GM21529 (cell line): ENCODE measurements at regions not wholly inside any gene's neighbourhood (a gene's known extent, or its start where the extent isn't known, plus 50 kb on each side); places are given as distances from the start of the nearest gene placed in this dataset.

Source experiments
- ATAC-seq: cut with Tn5 transposase; IDR thresholded peaks from one replicate; pipeline ENCODE4 v1.9.1; 2021; ENCODE audit not compliant: unreplicated experiment

DNA sequence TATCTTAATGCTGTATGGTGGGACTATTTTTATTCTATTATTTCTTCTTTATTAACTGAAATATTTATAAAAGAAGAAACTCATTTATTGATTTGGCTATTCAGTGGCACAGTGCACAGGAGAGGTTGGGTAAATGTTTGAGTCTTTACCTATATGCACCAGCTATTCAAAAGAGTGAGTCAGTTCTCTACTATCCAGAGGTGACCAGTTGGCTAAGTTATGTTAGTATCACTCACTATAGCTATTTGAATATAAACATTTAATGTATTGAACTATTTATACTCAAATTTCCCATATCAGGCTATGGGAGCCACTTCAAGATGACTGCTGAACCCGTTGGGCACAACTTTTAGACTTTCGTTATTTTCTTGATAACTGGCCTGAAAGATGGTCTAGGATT, 106.1 kb upstream of the VEGFC start:
- no peak for ATAC-seq

DNA sequence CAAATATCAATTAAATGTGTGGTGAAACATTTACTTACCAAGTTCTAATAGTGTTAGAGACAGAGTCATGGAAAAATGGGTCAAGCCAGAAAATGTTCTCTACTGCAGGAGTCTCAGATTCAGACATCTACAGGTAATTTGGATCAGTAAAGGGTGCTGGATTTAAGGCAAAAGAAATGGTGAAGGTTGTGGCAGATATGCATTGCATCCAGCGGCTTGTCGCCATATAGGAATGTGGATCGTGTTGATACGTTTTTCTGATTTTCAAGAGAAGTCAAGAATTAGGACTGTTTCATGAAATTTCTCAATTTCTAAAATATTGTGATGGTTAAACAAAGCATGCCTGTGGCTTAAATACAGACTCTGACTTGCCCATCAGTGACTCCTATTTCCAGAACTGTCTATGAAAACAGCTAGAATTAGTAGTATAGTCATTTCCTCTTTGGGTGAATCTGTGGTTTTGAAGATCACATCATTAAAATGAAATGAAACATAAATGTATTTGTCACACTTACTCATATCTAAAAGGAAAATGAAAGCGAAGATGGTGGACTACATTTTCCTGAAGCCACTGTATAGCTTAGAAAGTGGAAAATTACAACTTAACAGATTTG, 110.1 kb upstream of the VEGFC start:
- peak; percentile 97 for ATAC-seq

DNA sequence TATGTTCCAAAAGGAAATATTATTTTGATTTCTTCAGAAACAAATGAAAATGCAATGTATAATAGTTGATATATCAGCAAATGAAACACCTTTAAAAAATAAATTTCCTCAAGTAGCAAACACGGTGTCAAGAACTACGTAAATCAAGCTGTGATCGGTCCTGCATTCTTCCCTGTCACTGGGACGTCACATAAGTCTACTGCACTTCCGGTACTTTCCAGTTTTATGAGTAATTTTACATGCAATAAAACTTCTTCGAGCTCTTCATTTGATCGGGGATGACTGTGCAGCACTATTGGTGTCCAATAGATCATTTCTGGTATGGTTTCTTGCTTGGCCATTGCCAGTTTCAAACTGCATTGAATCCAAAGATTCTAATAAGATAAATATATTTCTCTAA, 114.0 kb upstream of the VEGFC start:
- ATAC-seq, result no peak

GRCh38 chr4:176910646-176911045, 117.9 kb upstream of the VEGFC start:
- no peak for ATAC-seq

GRCh38 chr4:176919631-176920030, 126.9 kb upstream of the VEGFC start:
- ATAC-seq, result no peak

GRCh38 chr4:176920694-176921093, 128.0 kb upstream of the VEGFC start:
- ATAC-seq, result no peak

GRCh38 chr4:176921256-176921655, 128.5 kb upstream of the VEGFC start:
- no peak for ATAC-seq

GRCh38 chr4:176924238-176924637, 131.5 kb upstream of the VEGFC start:
- no peak for ATAC-seq

- no peak for ATAC-seq
These were observed 133.2 kb upstream of the VEGFC start for GRCh38 chr4:176925962-176926361.

GRCh38 chr4:176927117-176927516, 134.4 kb upstream of the VEGFC start:
- ATAC-seq, result no peak

DNA sequence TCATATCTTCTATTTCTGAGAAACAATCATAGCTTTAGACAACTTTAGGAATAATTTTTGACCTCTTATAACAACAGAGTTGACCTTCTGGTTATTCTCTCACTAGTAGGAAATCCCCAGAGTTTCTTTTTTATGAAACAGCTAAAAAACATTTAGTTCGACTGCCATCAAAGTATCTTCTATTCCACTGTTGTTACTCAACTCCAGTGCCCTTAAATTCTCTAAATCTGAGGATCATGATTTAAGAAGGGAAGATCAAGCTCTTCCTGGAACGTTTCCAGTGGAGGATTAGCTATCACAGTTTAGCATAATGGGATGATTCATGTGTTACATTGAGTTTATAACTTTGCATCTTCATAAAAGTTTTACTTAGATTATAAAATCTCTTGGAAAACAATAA, 134.9 kb upstream of the VEGFC start:
- no peak for ATAC-seq

GRCh38 chr4:176939445-176939844, 146.7 kb upstream of the VEGFC start:
- no peak for ATAC-seq

DNA sequence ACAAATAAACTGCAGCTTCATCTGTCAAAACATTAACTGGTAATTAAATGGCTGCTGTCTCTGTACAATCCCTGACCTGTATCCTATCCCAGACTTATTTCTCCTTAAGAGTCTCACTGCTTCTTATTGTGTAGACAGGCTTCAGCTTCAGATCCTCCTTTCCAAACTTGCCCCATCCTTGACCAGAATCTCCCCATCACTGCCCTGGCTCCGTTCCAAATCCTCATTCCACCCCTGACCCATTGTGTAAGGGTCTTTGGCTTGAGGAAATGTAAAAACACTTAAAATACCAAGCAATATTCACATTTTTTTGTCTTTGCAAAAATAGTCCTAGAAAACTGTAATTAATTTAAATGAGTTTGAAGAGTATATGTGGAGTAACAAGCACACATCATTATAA, 152.6 kb upstream of the VEGFC start:
- no peak for ATAC-seq

DNA sequence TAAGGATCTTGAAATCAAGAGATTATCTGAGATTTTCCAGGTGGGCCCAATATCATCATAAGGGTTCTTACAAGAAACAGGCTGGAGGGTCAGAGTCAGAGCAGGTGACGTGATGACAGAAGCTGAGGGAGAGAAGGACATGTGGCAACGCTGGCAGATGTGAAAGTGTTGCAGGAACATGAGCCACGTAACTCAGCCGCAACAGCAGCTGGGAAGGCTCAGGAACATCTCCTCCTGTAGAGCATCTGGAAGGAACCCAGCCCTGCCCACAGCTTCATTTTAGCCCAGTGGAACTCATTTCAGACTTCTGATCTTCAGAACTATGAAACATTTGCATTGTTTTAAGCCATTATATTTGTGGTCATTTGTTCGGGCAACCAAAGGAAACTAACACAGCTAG, 156.3 kb upstream of the VEGFC start:
- no peak for ATAC-seq

GRCh38 chr4:176953021-176953420, 160.3 kb upstream of the VEGFC start:
- ATAC-seq, result no peak

GRCh38 chr4:176957353-176958118, 164.8 kb upstream of the VEGFC start:
- no peak for ATAC-seq

- ATAC-seq, result no peak
These were observed 167.3 kb upstream of the VEGFC start for GRCh38 chr4:176959980-176960379.

DNA sequence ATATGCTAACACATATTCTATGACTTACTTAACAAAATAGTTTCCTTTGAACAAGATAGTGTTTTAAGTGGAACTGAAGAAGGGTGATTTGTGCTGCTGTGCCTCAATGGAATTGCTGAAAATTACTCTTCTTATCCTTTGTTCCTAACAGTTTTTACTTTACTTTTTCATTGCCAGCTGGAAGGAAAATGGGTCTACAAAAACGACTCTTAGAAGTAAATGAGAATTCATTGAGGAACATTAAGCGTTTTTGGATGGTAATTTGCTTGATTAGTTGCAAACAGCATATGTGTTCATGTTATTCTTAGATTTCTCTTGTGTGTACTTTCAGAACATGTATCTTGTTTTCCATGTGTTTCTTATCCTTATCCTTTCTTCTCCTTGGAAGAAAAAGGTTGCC, 170.4 kb upstream of the VEGFC start:
- ATAC-seq, result no peak

- ATAC-seq, result peak; percentile 49
These were observed 171.5 kb upstream of the VEGFC start for GRCh38 chr4:176964116-176964691.

GRCh38 chr4:176967586-176967985, 174.9 kb upstream of the VEGFC start:
- ATAC-seq, result no peak

- no peak for ATAC-seq
These were observed 175.4 kb upstream of the VEGFC start for GRCh38 chr4:176968094-176968493.

- ATAC-seq, result no peak
These were observed 176.3 kb upstream of the VEGFC start for GRCh38 chr4:176969011-176969410.
